GM12878 (cell line): ENCODE measurements at regions not wholly inside any gene's neighbourhood (a gene's known extent, or its start where the extent isn't known, plus 50 kb on each side); places are given as distances from the start of the nearest gene placed in this dataset.

Experiments used
- ATAC-seq: fragments of 200-7000 bp; cut with Tn5 transposase; 3 replicates; pipeline ENCODE4 v1.9.1; 2020; ENCODE audit warnings: mild to moderate bottlenecking, moderate library complexity
- BruUV-seq: library from RNA; stranded (reverse); fragments of 400-500 nt; replicated peaks from 2 replicates; lab custom pipeline; 2021; lab: Mats Ljungman, UMichigan
- CTCF ChIA-PET: fragments of 300-600 bp; sonication (Branson Sonifier 250); formaldehyde crosslinking; extraction: SDS; loops from one replicate; lab custom pipeline; 2021; ENCODE audit warnings: inconsistent platforms; lab: Yijun Ruan, JAX
- POLR2A ChIA-PET: fragments of 350-600 bp; formaldehyde crosslinking; extraction: SDS; loops from one replicate; lab custom pipeline; 2021; ENCODE audit warnings: inconsistent platforms; lab: Charles Lee
- RAD21 ChIA-PET: fragments of 300-600 bp; sonication (Branson Sonifier 250); formaldehyde crosslinking; loops from one replicate; lab custom pipeline; 2023; ENCODE audit warnings: antibody characterized with exemption; ENCODE audit not compliant: unreplicated experiment; lab: Charles Lee
- SMC1A ChIA-PET: fragments of 300-600 bp; sonication (Branson Sonifier 250); formaldehyde crosslinking; loops from one replicate; lab custom pipeline; 2023; ENCODE audit not compliant: unreplicated experiment, uncharacterized antibody; lab: Charles Lee
- DNase-seq: peaks from one replicate; pipeline ENCODE4 v3.0.0-alpha.2; 2011; ENCODE audit warnings: low read depth, low spot score
- FAIRE-seq: peaks from 3 replicates; lab custom pipeline; 2011; peaks lifted over from hg19 to GRCh38; lab: Jason Lieb, UNC
- H2AFZ ChIP-seq: 2 replicates; pipeline ENCODE4 v1.6.0; 2011; ENCODE audit warnings: low read depth, low read length, control low read depth; ENCODE audit not compliant: control insufficient read depth
- H3K27ac ChIP-seq: 2 replicates; pipeline ENCODE4 v1.5.1; 2011; ENCODE audit warnings: control low read depth; ENCODE audit not compliant: control insufficient read depth, insufficient read depth
- H3K27me3 ChIP-seq, 2 experiments: replicated peaks in 1 of 2; 2 replicates each; pipeline versions ENCODE4 v1.6.0 to v1.6.1; 2011; ENCODE audit warnings: low read length in 1 of 2; ENCODE audit not compliant: control insufficient read depth in 2 of 2, insufficient read depth in 2 of 2
- H3K36me3 ChIP-seq, 2 experiments: 2 replicates each; pipeline ENCODE4 v1.5.1; 2011; ENCODE audit warnings: low read length in 1 of 2; ENCODE audit not compliant: control insufficient read depth in 2 of 2, insufficient read depth in 2 of 2
- H3K4me1 ChIP-seq: 2 replicates; pipeline ENCODE4 v1.6.1; 2011; ENCODE audit warnings: mild to moderate bottlenecking, low read length, moderate library complexity, mixed read lengths; ENCODE audit not compliant: control insufficient read depth, insufficient read depth
- H3K4me2 ChIP-seq: 2 replicates; pipeline ENCODE4 v1.6.0; 2011; ENCODE audit warnings: control low read depth; ENCODE audit not compliant: control insufficient read depth, insufficient read depth
- H3K4me3 ChIP-seq: fragments of 200-600 bp; sonication (generic); 2 replicates; pipeline ENCODE4 v1.5.1; 2016
- H3K79me2 ChIP-seq: 2 replicates; pipeline ENCODE4 v1.6.0; 2011; ENCODE audit warnings: low read length; ENCODE audit not compliant: control insufficient read depth, insufficient read depth
- H3K9ac ChIP-seq: 2 replicates; pipeline ENCODE4 v1.8.0; 2011; ENCODE audit warnings: low read length, control low read depth, mixed read lengths; ENCODE audit not compliant: control insufficient read depth, insufficient read depth
- H3K9me3 ChIP-seq: replicated peaks from 3 replicates; pipeline ENCODE4 v1.5.1; 2011; ENCODE audit warnings: mild to moderate bottlenecking, low read length; ENCODE audit not compliant: control insufficient read depth, insufficient read depth
- H4K20me1 ChIP-seq: 2 replicates; pipeline ENCODE4 v1.6.0; 2011; ENCODE audit not compliant: control insufficient read depth, insufficient read depth
- NBN ChIP-seq: fragments of 450-650 bp; IDR thresholded peaks from 2 replicates; pipeline ENCODE4 v1.6.1; 2016
- PAX5 ChIP-seq: IDR thresholded peaks from 2 replicates; pipeline ENCODE4 v1.6.1; 2011; ENCODE audit warnings: low read depth, low read length, borderline replicate concordance
- POLR2A ChIP-seq: IDR thresholded peaks from 2 replicates; pipeline ENCODE4 v1.6.1; 2011; ENCODE audit warnings: low read depth, mild to moderate bottlenecking, low read length
- SPI1 ChIP-seq: IDR thresholded peaks from 2 replicates; pipeline ENCODE4 v1.6.1; 2011; ENCODE audit warnings: low read depth, mild to moderate bottlenecking, low read length, moderate library complexity, borderline replicate concordance; ENCODE audit not compliant: insufficient read depth
- SUZ12 ChIP-seq: fragments of 200-600 bp; sonication (generic); IDR thresholded peaks from one replicate; pipeline ENCODE4 v1.6.1; 2018; ENCODE audit warnings: antibody characterized with exemption, mild to moderate bottlenecking; ENCODE audit not compliant: unreplicated experiment
- WGBS: methylation state at CpG from one replicate; pipeline ENCODE4 v1.1.6; 2016; ENCODE audit warnings: low lambda C conversion rate; ENCODE audit not compliant: insufficient replicate concordance, insufficient coverage; ENCODE audit errors: missing lambda C conversion rate; 5-methylcytosine and 5-hydroxymethylcytosine counted together
- in situ Hi-C: fragments of 300-500 bp; cut with MboI; formaldehyde crosslinking; loops from 9 replicates; pipeline ENCODE4 v1.14.3; 2018; ENCODE audit warnings: mixed read lengths
- intact Hi-C: fragments of 100-400 bp; cut with micrococcal nuclease; formaldehyde crosslinking; loops from one replicate; pipeline ENCODE4 v1.14.2; 2022; ENCODE audit not compliant: unreplicated experiment

DNA sequence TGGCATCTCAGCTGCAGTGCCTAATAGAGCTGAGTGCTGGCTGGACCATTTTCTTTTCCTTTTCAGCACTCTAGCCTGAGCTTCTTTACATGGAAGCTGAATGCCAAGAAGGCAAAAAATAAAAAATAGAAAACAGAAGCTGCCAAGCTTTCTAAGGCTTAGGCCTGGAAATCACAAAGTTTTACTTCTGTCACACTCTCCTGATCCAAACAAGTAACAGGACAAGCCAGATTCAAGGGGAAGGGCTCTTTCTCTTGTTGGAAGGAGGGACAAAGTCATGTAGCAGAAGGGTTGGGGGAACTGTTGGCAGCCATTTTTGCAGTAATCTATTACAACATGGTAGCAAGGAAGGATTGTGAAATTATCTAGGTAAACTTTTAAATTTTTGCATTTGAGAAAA lies 131.8 kb downstream of the MSL3 start:
- Histone ChIP-seq H3K4me1 (no peaks in the 10 kb centered on the region), H3K9me3 (no peaks in the 10 kb centered on the region), H3K36me3 (no peaks in the 10 kb centered on the region), H3K79me2 (no peaks in the 10 kb centered on the region), H3K4me2 (no peak overlapping the region), H3K9ac (no peak overlapping the region), H3K27ac (no peak overlapping the region), H3K4me3 (no peak overlapping the region), H3K27me3 (no peaks in the 10 kb centered on the region), H4K20me1 (no peaks in the 10 kb centered on the region), H2AFZ (no peak overlapping the region)
- CTCF ChIA-PET: interaction anchor here (1.3 to 1.4 kb wide), 2 partner anchors 15 to 118 kb away, joined by 3 to 5 read pairs; no protein-coding TSS in a partner anchor
- in situ Hi-C loops (no loop called here), intact Hi-C loops (no loop called here)
- RAD21 ChIA-PET: no interaction called here
- SMC1A ChIA-PET: interaction anchor here (1.0 to 2.0 kb wide), 4 partner anchors 10 to 45 kb away, joined by 3 to 10 read pairs (median 4); no protein-coding TSS in a partner anchor
- TF ChIP-seq PAX5 (no peak), POLR2A (no peak), SUZ12 (no peak)
- DNase-seq: no peak
- ATAC-seq: no peak
- no TSS peak for BruUV-seq
- POLR2A ChIA-PET: no interaction called here
- FAIRE-seq: no peak

DNA sequence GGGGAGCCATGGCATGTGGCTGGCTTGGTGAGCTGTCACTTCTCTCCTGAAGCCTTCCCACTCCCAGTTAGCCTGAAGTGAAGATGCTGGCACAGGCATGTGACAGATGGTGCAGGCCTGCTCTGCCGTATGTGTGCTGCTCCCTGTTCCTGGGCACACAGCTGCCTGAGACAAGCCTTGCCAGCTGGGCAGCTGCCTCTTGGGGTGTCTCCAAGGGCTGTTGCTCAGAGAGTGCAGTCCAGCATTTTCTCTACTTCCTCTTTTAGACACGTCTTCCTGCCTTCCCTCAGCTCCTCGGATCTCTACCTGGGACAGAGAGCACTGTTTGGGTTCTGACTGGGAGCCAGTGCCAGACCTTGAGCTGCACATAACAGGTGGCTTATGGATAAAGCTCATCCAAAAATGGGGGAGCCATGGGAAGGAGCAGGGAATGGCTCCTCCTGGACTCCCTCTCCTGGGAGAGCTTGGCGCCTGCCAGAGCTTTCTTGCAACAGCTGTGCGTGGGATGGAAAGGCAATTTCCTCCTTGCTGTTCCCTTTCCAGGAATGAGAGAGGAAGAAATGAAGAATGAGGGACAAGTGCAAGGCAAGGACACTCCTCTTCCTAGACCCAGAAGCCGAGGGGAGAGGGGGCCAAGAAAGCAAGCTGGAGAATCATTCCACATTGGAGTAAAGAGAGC lies 132.9 kb downstream of the MSL3 start:
- no peaks in the 10 kb centered on the region for H3K79me2 ChIP-seq
- intact Hi-C loops: no loop called here
- DNase-seq (no peak), FAIRE-seq (no peak), ATAC-seq (peak; percentile 42; the same call in 2 of the 3 replicates)
- H3K27ac ChIP-seq: no peak overlapping the region
- BruUV-seq: no TSS peak
- H3K9ac ChIP-seq: no peak overlapping the region
- no peak overlapping the region for H3K4me3 ChIP-seq
- H3K36me3 ChIP-seq: no peaks in the 10 kb centered on the region
- H3K27me3 ChIP-seq: no peaks in the 10 kb centered on the region
- RAD21 ChIA-PET: interaction anchor here (1.0 to 1.3 kb wide), 2 partner anchors 17 to 55 kb away, joined by 3 to 5 read pairs; no protein-coding TSS in a partner anchor
- POLR2A ChIA-PET: no interaction called here
- 0 out of 2 replicates have a peak, but pooled peaks have one; percentile 14 for TF ChIP-seq SPI1
- TF ChIP-seq NBN: no peak
- H2AFZ ChIP-seq: no peak overlapping the region
- SMC1A ChIA-PET: interaction anchor here (0.6 to 2.0 kb wide), 7 partner anchors 11 to 87 kb away, joined by 3 to 10 read pairs (median 4); no protein-coding TSS in a partner anchor
- H4K20me1 ChIP-seq: no peaks in the 10 kb centered on the region
- in situ Hi-C loops: no loop called here
- CTCF ChIA-PET: interaction anchor here (1.1 kb wide), 2 partner anchors 66 to 120 kb away, joined by 3 to 4 read pairs; no protein-coding TSS in a partner anchor
- no peaks in the 10 kb centered on the region for H3K4me1 ChIP-seq
- WGBS: under 1% methylated on average over 6 of the region's 6 CpGs
- no peaks in the 10 kb centered on the region for H3K9me3 ChIP-seq
- H3K4me2 ChIP-seq: no peak overlapping the region
